SKM-1 (cell line): ENCODE measurements at regions not wholly inside any gene's neighbourhood (a gene's known extent, or its start where the extent isn't known, plus 50 kb on each side); places are given as distances from the start of the nearest gene placed in this dataset.
"Not testable (repeated sequence)": the region's sequence is repeated elsewhere in the genome, so short reads cannot be mapped to it uniquely, and the experiment has no call there.

ENCODE experiments used
- DNase-seq: peaks from one replicate; lab custom pipeline; 2025; ENCODE audit not compliant: unreplicated experiment; lab: John Stamatoyannopoulos, UW

DNA sequence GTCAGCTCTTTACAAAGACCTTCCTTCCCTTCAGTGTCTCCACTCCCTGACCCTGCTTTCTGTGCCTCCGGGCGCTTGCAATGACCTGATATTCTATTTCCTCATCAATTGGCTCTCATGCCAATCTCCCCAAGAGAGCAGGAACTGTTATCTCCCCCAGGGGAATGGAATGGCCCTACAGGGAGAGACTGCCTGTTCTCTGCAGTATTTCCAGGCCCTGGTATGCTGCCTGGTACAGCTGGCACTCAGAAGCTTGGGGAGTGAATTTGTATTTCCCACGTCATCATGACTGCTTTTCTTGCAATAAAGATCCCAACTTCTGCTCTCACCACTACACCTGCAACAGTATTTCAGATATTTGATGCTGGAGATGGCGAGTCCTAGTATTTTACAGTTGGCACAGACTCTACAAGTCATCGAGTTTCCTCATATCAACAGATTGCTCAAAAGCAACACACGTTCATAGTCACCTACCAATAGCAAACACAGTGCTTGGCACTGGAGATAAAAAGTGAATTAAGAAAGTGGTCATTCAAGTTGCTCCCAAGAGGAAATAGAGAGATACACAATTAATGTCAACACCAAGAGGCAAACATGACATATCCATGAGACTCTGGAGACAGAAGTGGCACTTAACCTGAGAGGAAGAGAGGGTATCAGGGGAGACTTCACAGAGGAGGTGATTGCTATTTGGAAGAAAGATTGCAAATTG lies 90.5 kb upstream of the EGFL6 start:
- no peak for DNase-seq

DNA sequence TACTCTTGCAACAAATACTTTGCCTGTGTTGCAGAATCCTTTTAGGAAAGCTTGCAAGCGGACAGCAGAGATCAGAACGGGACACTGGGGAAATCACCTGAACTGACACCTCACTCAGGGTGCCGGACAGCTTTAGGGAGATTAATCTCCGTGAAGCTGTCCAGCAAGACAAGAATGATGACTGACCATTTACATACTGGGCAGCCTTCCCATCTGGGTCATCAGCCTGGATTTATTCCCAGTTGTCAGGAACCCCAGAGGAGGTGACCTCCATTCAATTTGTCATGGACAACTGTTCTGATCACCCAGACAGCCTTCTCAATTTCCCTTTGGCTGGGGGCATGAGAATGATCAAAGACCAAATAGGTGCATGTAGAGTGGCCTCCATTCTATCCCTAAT lies 93.0 kb upstream of the EGFL6 start:
- DNase-seq = no peak

DNA sequence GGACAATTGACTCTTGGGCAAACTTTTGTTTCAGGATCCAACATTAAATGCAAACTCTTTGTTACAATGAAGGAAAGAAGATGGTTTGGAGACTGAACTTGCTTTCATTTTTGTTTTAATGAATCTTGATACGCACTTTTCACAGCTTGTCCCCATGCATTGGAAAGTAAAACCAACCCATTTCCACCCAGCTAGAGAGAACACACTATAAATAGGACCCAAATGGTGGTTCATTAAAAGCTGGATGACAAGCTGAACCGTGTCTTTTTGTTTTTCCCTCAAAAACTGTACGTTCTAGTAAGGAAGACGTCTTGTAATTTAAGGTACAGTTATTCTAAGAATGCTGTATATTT lies 95.3 kb upstream of the EGFL6 start:
- no peak for DNase-seq

DNA sequence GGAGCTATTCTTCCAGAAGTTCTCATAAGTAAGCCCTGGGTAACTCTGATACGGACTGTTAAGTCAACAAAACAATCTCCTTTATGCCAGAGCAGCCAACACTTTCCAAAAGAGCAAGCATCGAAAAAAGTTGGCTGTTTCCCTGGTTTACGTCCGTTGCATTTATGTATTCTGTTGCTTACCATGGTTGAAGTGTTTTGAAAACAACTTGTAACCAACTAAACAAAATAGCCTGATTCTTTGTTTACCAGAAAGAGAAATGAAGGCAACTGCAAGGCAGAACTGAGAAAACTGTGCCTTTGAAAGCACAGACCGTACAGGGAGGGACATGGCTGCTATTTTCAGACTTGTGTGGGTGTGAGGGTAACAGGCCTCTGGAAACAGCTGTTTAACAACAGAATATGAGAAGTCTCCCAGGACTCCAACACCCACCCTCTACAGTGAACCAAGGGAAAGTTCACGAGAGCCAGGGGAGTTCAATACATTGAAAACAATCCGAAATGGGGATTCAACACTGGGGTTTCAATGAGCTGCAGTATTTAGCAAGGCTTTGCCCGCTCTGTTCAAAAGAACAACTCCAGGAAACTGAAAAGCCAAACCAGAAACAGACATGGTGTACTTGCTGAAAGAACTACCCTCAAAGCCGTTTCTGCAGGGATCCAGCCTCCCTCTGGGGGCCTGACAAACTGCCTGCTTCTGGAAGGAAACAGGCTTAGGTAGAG lies 95.8 kb upstream of the EGFL6 start:
- DNase-seq = no peak

DNA sequence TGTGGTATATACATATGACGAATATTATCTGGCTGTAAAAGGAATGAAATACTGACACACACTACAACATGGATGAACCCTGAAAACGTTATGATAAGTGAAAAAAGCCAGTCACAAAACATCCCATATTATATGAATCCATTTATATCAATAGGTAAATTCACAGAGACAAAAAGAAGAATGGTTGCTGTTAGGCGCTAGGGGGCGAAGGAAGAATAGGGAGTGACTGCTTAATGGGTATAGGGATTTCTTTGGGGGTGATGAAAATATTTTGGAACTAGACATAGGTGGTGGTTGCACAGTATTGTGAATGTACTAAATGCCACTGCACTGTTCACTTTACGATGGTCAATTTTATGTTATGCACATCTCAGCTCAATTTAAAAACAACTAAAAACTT lies 96.4 kb upstream of the EGFL6 start:
- DNase-seq = no peak

DNA sequence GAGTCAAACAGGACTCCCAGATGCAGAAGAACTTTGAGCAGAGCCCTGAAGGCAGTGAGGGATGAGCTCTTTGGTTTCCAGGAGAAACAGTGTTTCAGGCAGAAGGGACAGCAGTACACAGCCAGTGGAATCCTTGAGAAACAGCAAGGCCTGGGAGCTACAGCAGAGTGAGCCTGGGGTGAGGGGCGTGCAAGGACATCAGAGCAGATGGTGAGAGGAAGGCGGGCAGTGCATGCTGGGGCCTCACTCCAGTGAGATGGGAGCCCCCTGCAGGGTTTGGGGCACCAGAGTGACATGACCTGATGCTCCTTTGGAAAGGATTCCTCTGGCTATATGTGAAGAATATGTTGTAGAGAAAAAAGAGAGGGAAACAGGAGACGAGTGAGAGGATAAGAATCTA lies 98.1 kb upstream of the EGFL6 start:
- DNase-seq = no peak

DNA sequence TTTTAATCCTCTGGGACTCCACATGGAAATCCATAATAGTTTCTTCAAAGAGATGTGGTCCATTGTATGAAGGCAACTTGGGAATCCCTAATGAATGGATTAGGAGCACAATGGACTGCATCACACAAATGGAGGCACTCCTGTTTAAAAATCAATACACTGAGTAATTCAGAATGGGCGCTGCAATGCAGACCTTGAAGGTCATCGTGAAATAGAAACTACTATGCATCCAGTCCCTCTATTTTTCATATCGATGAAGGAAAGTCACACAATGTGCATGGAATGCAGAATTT lies 98.8 kb upstream of the EGFL6 start:
- no peak for DNase-seq

DNA sequence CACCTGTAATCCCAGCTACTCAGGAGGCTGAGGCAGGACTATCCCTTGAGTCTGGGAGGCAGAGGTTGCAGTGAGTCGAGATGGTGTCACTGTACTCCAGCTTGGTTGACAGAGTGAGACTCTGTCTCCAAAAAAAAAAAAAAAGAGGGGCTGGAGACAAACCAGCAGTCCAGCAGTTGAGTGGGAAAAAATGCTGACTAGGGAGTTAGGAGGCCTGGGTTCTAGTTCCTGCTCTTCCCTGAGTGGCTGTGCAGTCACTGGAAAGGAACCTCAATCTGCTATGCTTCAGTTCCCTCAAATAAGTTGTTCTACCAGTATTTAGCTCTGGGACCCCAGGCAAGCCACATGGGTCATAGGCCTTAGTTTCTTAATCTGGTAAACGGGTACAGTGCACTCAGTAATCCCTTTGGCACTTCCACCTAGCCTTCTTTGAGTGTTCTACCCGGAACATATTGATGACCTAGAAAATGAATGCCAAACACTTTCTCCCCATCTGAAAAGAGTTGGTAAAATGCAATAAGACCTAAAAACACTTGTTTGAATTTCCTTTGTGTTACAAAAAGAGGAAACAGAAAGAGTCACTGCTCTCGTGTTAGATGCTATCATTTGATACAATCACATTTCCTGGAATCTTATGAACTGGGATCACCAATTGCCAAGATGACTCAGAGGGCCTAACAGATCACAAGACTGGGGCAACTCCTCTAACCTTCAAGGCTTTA lies 99.3 kb upstream of the EGFL6 start:
- DNase-seq = no peak

DNA sequence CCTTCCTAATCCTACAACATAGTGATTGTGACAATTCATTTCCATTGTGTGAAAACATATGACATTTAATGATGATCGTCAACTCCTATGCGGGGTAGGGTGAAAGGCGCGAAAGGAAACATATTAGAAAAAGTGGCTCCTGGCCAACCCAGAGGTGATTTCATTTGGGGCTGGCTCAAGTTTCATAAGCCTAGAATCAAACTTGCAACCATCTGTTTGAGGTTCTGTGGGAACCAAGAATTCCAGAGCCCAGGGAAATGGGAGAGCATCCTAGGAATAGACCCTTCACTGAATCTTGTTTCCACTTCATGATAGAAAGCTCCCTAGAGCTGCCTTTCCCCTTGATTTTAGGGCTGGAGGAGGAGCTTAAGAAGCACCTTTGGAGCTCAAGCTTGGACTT lies 101.3 kb upstream of the EGFL6 start:
- DNase-seq = no peak

DNA sequence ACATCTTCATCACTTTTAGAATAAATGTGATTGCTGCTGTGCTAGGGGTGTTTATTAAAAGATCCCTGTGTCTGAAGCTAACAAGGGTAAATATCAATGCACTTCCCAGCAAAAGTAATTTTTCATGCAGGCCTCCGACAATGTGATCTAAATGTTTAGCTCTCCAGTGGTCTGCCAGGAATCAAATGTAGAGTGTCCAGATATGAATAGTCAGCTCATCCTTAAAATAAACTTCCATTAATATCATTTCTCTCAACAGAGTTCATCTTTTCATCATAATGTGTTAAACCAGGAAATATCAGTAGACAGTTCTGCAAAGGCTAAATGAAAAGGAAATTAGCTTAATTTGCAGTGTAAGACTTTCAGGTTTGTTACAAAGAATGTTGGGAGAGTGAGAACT lies 102.2 kb upstream of the EGFL6 start:
- DNase-seq = no peak

DNA sequence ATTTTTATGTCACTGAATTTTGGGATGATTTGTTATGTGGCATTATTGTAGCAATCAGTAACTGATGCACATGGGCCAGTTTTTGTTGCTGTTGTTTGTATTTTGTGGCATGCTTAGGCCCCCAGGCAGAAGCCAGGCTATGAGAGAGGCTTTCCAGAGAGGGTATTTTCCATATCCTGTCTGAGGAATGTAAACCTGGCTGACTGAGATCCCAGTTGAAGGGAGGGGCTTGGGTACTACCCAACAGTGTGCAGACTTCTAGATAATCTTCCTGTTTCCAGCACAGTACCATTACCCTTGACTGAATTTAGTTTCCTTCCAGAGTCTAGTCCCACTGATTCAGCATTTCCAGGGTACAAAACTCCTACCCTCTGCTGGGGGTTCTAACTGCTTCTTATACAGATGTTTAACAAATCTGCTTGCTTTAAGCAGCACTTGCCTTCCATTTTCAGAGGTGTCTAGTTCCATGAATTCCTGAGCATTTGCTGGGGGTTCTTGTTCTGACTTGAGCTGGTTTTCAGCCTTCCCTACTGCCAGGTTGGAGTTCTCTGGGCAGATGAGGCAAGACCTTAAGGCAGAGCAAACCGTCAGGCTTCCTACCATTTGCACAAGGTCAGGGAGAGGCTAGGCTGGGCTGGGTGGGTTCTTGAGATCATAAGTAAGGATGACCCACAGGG lies 104.7 kb upstream of the EGFL6 start:
- DNase-seq = no peak

DNA sequence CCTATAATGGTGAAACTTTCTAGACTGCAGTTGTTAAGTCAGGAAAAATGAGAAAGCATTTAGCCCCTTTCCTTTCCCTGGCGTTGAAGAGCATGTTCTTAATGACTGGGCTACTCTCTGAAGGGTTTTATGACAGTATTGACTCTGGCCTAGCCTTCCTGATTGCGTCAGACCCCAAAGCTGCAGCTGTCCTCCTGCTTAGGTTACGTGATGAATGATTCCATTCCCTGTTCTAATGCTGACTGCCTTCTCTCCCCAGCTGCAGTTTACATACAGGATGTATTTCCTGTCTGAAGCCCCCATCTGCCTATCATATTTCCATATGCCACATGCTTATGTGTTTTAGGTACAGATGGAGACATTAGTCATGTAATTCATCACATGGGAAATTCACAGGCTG lies 105.8 kb upstream of the EGFL6 start:
- no peak for DNase-seq

DNA sequence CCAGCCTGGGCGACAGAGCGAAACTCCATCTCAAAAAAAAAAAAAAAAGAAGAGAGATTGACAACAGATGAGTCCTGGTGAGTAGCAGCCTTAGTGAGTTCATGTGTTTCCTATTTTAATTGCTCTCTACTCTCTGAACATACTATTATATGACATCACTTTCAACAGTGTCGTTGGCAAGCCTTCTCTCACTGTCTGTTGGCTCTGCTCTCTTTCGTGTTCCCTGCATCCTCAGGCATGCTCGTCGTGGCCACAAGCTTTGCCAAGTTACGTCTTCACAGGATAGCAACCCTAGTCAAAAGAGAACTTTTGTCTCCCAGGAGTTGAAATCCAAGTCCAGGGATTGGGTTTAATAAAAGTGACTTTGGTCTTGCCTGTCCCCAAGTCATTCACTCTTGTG lies 117.1 kb upstream of the EGFL6 start:
- DNase-seq = no peak

DNA sequence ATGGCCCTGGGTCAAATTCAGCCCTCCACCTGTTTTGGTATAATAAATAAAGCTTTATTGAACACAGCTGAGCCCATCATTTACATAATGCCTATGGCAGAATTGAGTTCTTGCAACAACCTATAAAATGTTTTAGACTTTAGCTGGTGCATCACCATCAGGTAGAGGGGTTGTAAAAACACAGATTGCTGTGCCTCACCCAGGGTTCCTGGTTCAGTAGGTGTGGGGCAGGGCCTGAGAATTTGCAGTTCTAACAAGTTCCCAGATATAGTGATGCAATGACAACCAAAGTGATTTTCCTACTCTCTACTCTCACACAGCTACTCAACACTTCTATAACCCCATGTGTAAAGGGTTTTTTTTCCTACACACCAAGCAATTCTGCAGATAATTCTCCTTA lies 120.0 kb upstream of the EGFL6 start:
- no peak for DNase-seq

DNA sequence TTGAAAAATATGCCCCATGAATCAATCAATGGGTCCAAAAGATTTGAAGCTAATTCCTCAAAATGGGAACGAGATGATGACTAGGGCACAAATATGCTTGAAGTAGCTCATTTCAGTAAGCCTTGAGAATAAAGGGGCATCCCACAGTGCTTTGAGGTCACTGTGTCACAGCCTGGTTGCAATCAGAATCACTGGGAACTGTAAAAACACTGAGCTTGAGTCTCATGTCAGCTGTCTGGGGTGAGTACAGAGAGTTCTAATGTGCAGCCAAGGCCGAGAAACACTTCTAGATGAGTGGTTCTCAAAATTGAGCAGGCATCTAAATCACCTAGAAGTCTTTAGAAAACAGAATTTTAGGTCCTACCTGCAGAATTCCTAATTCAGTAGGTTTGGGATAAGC lies 120.5 kb upstream of the EGFL6 start:
- no peak for DNase-seq

DNA sequence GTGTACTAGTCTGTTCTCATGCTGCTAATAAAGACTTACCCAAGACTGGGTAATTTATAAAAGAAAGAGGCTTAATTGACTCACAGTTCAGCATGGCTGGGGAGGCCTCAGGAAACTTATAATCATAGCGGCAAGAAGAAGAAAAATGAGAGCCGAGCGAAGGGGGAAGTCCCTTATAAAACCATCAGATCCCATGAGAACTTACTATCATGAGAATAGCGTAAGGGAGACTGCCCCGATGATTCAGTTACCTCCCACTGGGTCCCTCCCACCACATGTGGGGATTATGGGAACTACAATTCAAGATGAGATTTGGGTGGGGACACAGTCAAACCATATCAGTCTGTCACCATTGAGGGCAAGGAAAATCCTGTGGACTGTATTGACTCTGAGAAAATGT lies 121.8 kb upstream of the ATXN3L start:
- DNase-seq = not testable (repeated sequence)

DNA sequence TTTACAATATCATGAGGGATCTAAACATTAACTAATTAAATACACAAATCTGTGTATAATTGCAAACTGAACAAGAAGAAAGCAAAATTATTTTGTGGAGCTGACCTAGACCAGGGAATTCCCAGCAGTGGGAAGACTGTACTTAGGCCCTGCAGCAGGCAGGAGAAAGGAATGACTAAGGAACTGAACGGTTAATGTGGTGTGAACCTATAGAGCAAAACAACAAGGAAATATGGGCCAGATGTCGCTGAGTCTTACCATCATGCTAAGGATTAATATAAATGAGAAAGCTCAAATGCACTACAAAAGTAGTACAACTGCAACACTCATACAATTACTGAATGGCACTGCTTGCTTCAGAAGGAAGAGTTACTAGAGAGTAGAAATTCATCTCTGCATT lies 120.3 kb upstream of the ATXN3L start:
- no peak for DNase-seq

DNA sequence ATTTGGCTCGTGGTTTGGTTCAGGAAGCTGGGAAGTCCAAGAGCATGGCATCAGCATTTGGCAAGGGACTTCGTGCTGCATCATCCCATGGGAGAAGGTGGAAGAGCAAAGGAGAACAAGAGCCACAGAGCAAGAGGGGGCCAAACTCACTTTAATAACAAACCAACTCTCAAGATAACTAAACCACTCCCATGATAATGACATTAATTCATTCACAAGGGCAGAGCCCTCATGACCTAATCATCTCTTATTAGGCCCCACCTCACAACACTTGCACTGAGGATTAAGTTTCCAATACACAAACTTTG lies 113.4 kb upstream of the ATXN3L start:
- DNase-seq = no peak

DNA sequence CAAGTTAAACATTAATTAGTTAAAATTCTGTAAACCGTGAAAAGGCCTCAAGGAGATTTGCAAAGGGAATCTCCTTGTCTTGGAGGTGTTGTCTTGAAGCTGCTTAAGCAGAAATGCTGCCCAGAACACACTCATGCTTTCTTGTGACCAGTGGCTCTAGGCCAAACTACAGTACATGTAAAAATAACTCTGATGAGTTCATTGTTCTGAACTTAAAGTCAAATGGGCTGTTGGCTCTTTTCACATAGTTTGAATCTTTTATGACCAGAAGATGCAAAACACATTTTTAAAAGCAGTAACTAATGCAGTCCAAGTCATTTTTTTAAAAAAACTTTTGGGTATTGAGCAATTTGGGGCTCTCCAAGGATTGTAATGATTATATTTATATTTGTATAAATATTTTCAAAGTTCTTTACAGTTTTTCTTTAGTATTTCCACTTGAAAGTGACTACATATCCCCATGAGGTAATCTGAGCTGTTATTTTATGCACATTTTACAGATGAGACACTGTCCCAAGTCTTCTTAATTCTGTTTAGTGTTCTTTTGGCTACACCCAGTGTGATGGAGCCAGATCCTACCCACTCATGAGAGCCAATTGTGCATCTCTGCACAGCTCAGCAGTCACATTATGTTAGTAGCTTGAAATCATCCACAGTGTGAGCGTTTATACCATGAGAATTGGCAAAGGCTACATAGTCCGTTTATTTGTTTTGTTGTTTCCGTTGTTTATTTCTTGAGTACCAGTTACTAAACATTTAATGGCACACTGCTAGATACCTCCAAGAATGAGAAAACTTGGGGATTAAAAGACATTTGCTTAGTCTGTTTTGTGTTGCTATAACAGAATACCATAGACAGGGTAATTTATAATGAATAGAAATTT lies 112.8 kb upstream of the ATXN3L start:
- DNase-seq = no peak

DNA sequence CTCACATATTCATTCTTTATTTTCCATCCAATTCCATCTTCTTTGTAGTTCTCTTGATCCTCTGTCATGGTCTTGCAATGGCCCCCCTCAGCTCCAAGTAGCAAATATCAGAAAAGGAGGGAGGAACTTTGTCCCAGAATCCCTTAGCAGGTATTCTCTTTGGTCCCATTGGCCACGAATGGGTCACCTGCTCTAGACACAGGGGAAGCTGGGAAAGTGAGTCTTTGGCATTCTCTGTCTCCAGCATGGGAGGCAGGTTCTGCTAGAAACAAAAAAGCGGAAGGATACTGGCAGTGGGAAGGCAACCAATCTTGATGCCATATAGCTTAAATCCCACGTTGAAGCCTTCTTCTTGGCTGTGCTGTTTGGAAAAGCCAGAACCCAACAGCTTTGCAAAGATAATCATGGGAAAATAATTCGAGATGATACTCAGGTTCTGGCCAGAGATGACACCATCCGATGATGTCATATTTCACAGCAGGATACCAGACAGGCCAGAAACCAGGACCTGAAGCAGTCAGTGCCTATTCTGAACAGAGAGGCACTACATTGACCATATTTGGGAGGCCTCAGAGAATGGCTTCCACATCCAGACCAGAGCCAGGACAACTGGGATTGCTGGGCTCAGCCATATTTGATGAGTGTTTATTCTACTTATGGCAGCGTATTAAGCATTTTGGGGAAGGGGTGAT lies 110.4 kb upstream of the ATXN3L start:
- DNase-seq = no peak
